PC-3 (cell line): ENCODE measurements at regions not wholly inside any gene's neighbourhood (a gene's known extent, or its start where the extent isn't known, plus 50 kb on each side); places are given as distances from the start of the nearest gene placed in this dataset.

Source experiments
- CTCF ChIP-seq: fragments of 300-600 bp; sonication (generic); conservative IDR thresholded peaks from 2 replicates; pipeline ENCODE4 v1.5.1; 2017; ENCODE audit warnings: antibody characterized with exemption, low read depth, mild to moderate bottlenecking, low read length
- EZH2 ChIP-seq: fragments of 300-600 bp; sonication (generic); IDR thresholded peaks from one replicate; pipeline ENCODE4 v1.6.1; 2017; ENCODE audit warnings: antibody characterized with exemption, mild to moderate bottlenecking, low read length; ENCODE audit not compliant: unreplicated experiment

- TF ChIP-seq CTCF (no peak), EZH2 (no peak)
These were observed 117.1 kb upstream of the DTNA start for GRCh38 chr18:34592961-34593382.
